ENCODE measurements at regions not wholly inside any gene's neighbourhood (a gene's known extent, or its start where the extent isn't known, plus 50 kb on each side); places are given as distances from the start of the nearest gene placed in this dataset.
"Not testable (repeated sequence)": the region's sequence is repeated elsewhere in the genome, so short reads cannot be mapped to it uniquely, and the experiment has no call there.

DNA sequence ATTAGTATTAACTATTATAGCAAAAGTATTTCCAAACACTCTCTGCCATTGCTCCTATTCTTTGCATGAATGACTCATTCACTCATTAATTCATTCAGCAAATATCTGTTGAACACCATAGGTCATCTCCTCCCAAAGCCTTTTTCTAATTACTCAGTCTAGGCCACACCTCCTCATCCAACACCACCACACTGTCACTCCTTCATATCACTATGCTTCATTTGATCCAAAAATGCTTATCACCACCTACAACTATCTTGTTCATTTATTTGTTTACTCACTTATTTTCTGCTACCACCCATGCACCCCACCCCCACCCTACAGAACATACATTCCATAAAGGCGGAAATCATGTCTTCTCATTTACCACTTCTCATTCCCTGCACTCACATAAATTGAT lies 94.4 kb upstream of the TNFSF4 start:
- no peak for DNase-seq

GRCh38 chr1:173302366-173302765 lies 95.2 kb upstream of the TNFSF4 start:
- no peak for DNase-seq

- DNase-seq = peak; percentile 53
Observed at GRCh38 chr1:173302890-173303829, 96.0 kb upstream of the TNFSF4 start.

- no peak for DNase-seq
Observed at GRCh38 chr1:173303984-173304383, 96.9 kb upstream of the TNFSF4 start.

GRCh38 chr1:173304529-173305227 lies 97.5 kb upstream of the TNFSF4 start:
- DNase-seq = no peak

DNA sequence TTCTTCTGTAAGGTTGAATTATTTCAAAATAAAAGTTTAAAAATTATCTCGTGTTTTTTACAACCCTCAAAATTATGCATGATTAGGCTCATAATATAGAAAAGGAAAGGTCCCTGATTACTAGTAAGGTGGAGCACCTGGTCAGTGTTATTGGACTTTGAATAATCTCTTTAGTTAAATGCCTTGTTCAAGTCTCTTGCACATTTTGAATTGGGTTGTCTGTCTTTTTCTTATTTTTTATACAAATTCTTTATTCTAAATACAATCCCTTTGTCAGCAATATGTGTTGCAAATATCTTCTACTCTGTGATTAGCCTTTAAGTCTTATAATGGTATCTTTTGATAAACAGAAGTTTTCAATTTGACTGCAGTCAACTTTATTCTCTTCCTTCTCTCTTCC lies 100.7 kb upstream of the TNFSF4 start:
- DNase-seq = no peak

DNA sequence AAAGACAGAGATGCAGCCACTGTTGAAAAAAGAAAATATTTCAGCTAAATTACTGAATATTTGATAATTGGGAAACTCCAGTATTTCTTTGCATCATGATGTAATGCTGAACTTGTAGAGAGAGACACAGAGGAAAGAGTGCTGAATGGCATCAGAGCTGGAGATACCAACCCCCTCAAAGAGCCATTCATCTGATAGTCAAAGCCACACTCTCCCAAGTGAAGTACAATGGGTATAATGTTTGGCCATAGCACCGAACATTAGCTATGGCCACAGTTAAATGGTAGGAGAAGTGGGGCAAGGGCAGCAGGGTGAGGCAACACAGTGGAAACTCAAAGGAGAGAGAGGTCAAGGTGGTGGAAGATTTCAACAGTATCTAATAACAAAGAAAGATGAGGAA lies 107.5 kb upstream of the TNFSF4 start:
- no peak for DNase-seq

DNA sequence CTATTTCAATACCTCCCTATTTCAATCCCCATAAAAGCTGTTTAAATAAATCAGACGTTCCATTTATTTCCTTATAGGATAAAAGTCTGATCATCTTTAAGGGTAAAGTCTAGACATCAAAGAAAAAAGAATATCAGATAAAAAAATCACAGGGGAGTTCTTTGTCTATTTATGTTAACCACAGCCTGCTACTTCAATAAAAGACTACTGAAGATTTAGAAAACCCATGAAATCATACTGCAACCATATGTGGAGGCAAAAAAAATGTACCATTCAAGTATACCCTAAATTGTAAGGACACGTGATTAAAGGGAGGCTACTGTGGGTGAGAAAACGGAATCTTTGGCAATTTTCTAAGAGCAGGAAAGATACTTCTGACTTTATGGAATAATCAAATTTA lies 108.2 kb upstream of the TNFSF4 start:
- DNase-seq = no peak

DNA sequence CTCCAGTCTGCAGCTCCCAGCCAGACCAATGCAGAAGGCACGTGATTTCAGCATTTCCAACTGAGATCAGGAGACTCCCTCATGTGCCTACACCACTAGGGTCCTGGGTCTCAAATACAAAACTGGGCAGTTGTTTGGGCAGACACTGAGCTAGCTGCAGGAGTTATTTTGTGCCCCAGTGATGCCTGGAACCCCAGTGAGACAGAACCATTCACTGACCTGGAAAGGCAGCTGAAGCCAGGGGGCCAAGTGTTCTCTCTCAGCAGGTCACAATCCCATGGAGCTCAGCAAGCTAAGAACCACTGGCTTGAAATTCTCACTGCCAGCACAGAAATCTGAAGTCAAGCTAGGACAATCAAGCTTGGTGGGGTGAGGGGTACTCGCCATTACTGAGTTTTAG lies 111.7 kb upstream of the TNFSF4 start:
- no peak for DNase-seq

DNA sequence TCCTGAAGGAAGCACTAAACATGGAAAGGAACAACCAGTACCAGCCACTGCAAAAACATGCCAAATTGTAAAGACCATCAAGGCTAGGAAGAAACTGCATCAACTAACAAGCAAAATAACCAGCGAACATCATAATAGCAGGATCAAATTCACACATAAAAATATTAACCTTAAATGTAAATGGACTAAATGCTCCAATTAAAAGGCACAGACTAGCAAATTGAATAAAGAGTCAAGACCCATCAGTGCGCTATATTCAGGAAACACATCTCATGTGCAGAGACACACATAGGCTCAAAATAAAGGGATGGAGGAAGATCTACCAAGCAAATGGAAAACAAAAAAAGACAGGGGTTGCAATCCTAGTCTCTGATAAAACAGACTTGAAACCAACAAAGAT lies 117.2 kb upstream of the TNFSF4 start:
- DNase-seq = not testable (repeated sequence)

DNA sequence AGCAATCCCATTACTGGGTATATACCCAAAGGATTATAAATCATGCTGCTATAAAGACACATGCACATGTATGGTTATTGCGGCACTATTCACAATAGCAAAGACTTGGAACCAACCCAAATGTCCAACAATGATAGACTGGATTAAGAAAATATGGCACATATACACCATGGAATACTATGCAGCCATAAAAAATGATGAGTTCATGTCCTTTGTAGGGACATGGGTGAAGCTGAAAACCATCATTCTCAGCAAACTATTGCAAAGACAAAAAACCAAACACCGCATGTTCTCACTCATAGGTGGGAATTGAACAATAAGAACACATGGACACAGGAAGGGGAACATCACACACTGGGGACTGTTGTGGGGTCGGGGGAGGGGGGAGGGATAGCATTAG lies 120.9 kb upstream of the TNFSF4 start:
- not testable (repeated sequence) for DNase-seq

- no peak for DNase-seq
Observed at GRCh38 chr1:173328961-173329360, 121.8 kb upstream of the TNFSF4 start.

DNA sequence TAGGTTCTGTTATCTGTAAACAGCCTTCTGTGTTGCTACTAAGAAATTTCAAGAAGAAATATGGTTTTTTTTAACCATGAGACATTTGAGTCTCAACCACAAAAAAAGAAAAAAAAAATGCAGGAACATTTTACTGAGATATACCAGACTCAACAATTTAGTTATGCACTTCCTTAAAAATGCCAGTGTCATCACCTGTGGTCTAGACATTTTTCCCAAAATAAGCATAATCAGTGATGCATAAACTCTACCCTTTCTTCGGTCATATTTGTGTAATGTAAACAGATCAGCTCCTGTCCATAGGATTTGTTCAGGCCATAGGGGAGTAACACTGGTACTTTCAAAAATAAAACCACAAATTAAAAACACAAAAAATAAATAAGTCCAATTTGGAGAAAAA lies 122.6 kb upstream of the TNFSF4 start:
- no peak for DNase-seq

GRCh38 chr1:173330149-173330951 lies 123.2 kb upstream of the TNFSF4 start:
- no peak for DNase-seq

- DNase-seq = not testable (repeated sequence)
Observed at GRCh38 chr1:173330952-173331548, 123.9 kb upstream of the TNFSF4 start.

- DNase-seq = no peak
Observed at GRCh38 chr1:173332026-173332425, 124.9 kb upstream of the TNFSF4 start.

DNA sequence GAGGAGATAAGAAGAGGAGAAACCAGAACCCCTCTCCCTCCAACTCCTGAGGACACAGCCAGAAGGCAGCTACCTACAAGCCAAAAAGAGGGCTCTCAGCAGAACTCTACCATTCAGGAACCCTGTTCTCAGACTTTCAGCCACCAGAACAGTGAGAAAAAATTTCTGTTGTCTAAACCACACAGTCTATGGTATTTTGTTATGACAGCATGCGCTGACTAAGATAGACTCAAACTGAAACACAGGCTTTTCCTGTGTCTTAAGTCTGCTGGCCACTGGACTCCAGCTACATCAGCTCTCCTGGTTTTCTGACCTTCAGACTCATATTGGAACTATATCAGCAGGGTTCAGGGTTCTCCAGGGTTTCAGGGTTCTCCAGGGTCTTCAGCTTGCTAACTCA lies 126.5 kb upstream of the TNFSF4 start:
- no peak for DNase-seq

DNA sequence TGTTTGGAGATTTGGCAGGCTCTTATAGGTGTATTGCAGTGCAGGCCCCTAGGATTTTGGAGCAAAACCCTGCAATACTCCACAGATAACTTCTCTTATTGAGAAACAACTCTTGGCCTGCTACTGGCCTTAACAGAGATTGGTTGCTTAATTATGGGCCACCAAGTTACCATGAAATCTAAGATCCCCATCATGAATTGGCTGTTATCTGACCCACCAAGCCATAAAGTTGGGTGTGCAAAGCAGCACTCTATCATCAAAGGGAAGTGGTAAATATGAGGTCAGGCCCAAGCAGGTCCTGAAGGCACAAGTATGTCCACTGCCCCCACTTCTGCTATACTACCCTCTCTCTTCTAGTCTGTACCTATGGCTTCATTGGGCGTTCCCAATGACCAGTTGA lies 130.0 kb upstream of the TNFSF4 start:
- no peak for DNase-seq

- no peak for DNase-seq
Observed at GRCh38 chr1:173341307-173341706, 134.2 kb upstream of the TNFSF4 start.

- DNase-seq = no peak
Observed at GRCh38 chr1:173341971-173342370, 134.8 kb upstream of the TNFSF4 start.

- DNase-seq = no peak
Observed at GRCh38 chr1:173342736-173343135, 134.4 kb upstream of the PRDX6 start.

DNA sequence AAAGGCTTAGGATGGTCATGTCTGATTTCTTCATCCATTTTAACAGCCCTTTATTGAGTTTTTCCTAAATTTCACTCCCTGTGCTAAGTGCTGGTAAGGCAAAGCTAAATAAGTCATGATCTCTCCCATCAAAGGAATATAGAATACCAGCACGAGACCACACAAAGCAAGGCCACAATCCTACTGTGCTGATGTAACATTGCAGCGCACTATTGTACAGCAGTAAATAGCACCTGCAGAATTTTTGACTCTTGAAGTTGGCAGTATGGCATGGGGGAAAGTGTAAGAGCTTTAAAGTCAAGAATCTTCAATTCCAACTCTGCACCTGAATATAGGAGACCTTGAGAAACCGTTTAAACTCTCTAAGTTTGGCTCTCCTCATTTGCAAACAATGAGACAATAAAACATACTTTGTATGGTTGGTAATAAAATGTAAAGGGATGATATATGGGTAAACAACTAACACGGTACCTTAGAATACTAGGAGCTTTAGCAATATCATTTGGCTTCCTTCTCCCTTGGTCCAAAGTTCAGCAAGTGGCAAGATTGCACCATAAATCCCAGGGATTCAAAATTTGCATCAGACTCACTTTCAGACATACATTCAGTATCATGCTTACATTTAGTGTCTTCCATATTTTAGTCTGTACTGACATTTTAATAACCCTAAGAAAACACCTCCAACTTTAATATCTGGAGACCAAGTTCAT lies 132.9 kb upstream of the PRDX6 start:
- DNase-seq = no peak
